PC-9 (cell line): ENCODE measurements at regions not wholly inside any gene's neighbourhood (a gene's known extent, or its start where the extent isn't known, plus 50 kb on each side); places are given as distances from the start of the nearest gene placed in this dataset.

Experiments used
- CTCF ChIP-seq: fragments of 200-600 bp; sonication (generic); conservative IDR thresholded peaks from 2 replicates; pipeline ENCODE4 v1.6.1; 2017; ENCODE audit warnings: mixed run types, antibody characterized with exemption, mild to moderate bottlenecking, moderate library complexity
- EZH2 ChIP-seq: fragments of 200-600 bp; sonication (generic); IDR thresholded peaks from 2 replicates; pipeline ENCODE4 v1.8.0; 2017; ENCODE audit warnings: antibody characterized with exemption, low read depth

DNA sequence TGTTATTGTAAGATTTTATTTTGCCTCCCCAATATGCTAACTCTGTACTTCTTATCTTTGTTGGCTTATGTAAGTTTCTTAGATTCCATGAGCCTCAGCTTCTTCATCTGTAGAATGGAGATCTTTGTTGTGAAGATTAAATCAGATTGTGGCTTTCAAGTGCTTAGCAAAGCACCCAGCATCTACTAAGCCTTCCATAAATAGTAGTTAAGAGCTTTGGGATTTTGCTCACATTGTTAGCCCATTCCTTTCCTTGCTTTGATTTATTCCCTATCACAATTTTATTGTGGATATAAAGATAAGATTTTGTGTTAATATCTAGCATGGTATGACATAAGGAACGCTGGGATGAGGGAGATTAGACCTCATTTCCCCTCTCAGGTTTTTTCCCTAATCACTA lies 501.4 kb downstream of the PYDC2 start:
- TF ChIP-seq CTCF, result no peak
- TF ChIP-seq EZH2, result no peak
